ENCODE measurements at regions not wholly inside any gene's neighbourhood (a gene's known extent, or its start where the extent isn't known, plus 50 kb on each side); places are given as distances from the start of the nearest gene placed in this dataset.

GRCh38 chr1:232244426-232244825 is 385.5 kb downstream of the SIPA1L2 start (continued):
- TF ChIP-seq MAX (IDR thresholded peaks at IDR 0.05) (no peak), YY1 (IDR thresholded peaks at IDR 0.05; ENCODE audit: low read depth, low read length) (no peak), MAFK (IDR thresholded peaks at IDR 0.05; ENCODE audit: low read depth, low read length) (no peak), KDM4A (IDR thresholded peaks at IDR 0.05; ENCODE audit: low read depth, low read length, severe bottlenecking) (no peak), TBP (IDR thresholded peaks at IDR 0.05; ENCODE audit: low read depth, low read length) (no peak)

Data from H1 (cell line).